H9 (cell line): ENCODE measurements at regions not wholly inside any gene's neighbourhood (a gene's known extent, or its start where the extent isn't known, plus 50 kb on each side); places are given as distances from the start of the nearest gene placed in this dataset.

Source experiments
- DNase-seq: peaks from one replicate; pipeline ENCODE4 v3.0.0-alpha.2; 2017
- H2AFZ ChIP-seq: one replicate; pipeline ENCODE4 v1.6.1; 2013; ENCODE audit warnings: mild to moderate bottlenecking, low read length, control low read depth, moderate library complexity
- H2AK5ac ChIP-seq: 2 replicates; pipeline ENCODE4 v1.6.1; 2013; ENCODE audit warnings: low read length, control low read depth, mixed read lengths; ENCODE audit not compliant: insufficient read length
- H2BK120ac ChIP-seq: one replicate; pipeline ENCODE4 v1.6.1; 2013; ENCODE audit warnings: low read depth, mild to moderate bottlenecking, low read length, control low read depth, inconsistent platforms; ENCODE audit not compliant: poor library complexity, severe bottlenecking
- H2BK12ac ChIP-seq: 2 replicates; pipeline ENCODE4 v1.6.1; 2013; ENCODE audit warnings: low read length, control low read depth, mixed read lengths, low read depth; ENCODE audit not compliant: insufficient read length
- H2BK15ac ChIP-seq: 2 replicates; pipeline ENCODE4 v1.6.1; 2013; ENCODE audit warnings: low read depth, low read length, control low read depth
- H2BK20ac ChIP-seq: one replicate; pipeline ENCODE4 v1.6.1; 2013; ENCODE audit warnings: low read depth, mild to moderate bottlenecking, low read length, control low read depth, inconsistent platforms; ENCODE audit not compliant: poor library complexity, severe bottlenecking
- H2BK5ac ChIP-seq: 2 replicates; pipeline ENCODE4 v1.6.1; 2013; ENCODE audit warnings: low read length, control low read depth, mixed read lengths; ENCODE audit not compliant: insufficient read length
- H3K14ac ChIP-seq: 2 replicates; pipeline ENCODE4 v1.6.1; 2013; ENCODE audit warnings: low read length, control low read depth; ENCODE audit not compliant: insufficient read depth
- H3K18ac ChIP-seq: 2 replicates; pipeline ENCODE4 v1.6.1; 2013; ENCODE audit warnings: low read depth, mild to moderate bottlenecking, mixed read lengths, low read length, control low read depth; ENCODE audit not compliant: insufficient read length
- H3K23ac ChIP-seq: 2 replicates; pipeline ENCODE4 v1.6.1; 2013; ENCODE audit warnings: low read length, control low read depth, mixed read lengths, low read depth; ENCODE audit not compliant: insufficient read length
- H3K23me2 ChIP-seq: 2 replicates; pipeline ENCODE4 v1.6.1; 2013; ENCODE audit warnings: low read depth, mild to moderate bottlenecking, mixed read lengths, low read length, control low read depth; ENCODE audit not compliant: insufficient read length, poor library complexity, severe bottlenecking
- H3K27ac ChIP-seq: 2 replicates; pipeline ENCODE4 v1.5.1; 2013; ENCODE audit warnings: low read length, control low read depth, mixed read lengths, low read depth; ENCODE audit not compliant: insufficient read length
- H3K27me3 ChIP-seq: 2 replicates; pipeline ENCODE4 v1.6.1; 2013; ENCODE audit warnings: low read length, control low read depth, inconsistent platforms; ENCODE audit not compliant: insufficient read depth
- H3K4ac ChIP-seq: 2 replicates; pipeline ENCODE4 v1.6.1; 2013; ENCODE audit warnings: low read depth, mild to moderate bottlenecking, control low read depth, inconsistent platforms, low read length, moderate library complexity
- H3K4me1 ChIP-seq: 2 replicates; pipeline ENCODE4 v1.6.1; 2013; ENCODE audit warnings: low read length, control low read depth, inconsistent platforms; ENCODE audit not compliant: insufficient read depth
- H3K4me2 ChIP-seq: 2 replicates; pipeline ENCODE4 v1.6.1; 2013; ENCODE audit warnings: low read length, control low read depth, mixed read lengths; ENCODE audit not compliant: insufficient read length, insufficient read depth
- H3K56ac ChIP-seq: 2 replicates; pipeline ENCODE4 v1.6.1; 2013; ENCODE audit warnings: low read depth, mild to moderate bottlenecking, mixed read lengths, low read length, control low read depth; ENCODE audit not compliant: insufficient read length
- H3K79me1 ChIP-seq: 2 replicates; pipeline ENCODE4 v1.6.1; 2013; ENCODE audit warnings: low read depth, mild to moderate bottlenecking, moderate library complexity, low read length, control low read depth, inconsistent platforms; ENCODE audit not compliant: insufficient read depth, poor library complexity, severe bottlenecking
- H3K79me2 ChIP-seq: 2 replicates; pipeline ENCODE4 v1.6.1; 2013; ENCODE audit warnings: low read length, control low read depth, inconsistent platforms; ENCODE audit not compliant: insufficient read depth
- H3K9ac ChIP-seq: 2 replicates; pipeline ENCODE4 v1.6.1; 2013; ENCODE audit warnings: low read length, control low read depth, mixed read lengths; ENCODE audit not compliant: insufficient read length; ENCODE audit errors: extremely low read depth
- H3K9me3 ChIP-seq: one replicate; pipeline ENCODE4 v1.6.1; 2013; ENCODE audit warnings: low read depth, low read length, inconsistent platforms; ENCODE audit not compliant: control insufficient read depth
- H3T11ph ChIP-seq: one replicate; pipeline ENCODE4 v1.6.1; 2013; ENCODE audit warnings: mild to moderate bottlenecking, low read length, control low read depth, inconsistent platforms
- H4K20me1 ChIP-seq: one replicate; pipeline ENCODE4 v1.6.1; 2013; ENCODE audit not compliant: control insufficient read depth, insufficient read length, insufficient read depth
- H4K5ac ChIP-seq: 2 replicates; pipeline ENCODE4 v1.6.1; 2013; ENCODE audit warnings: low read depth, mild to moderate bottlenecking, mixed read lengths, low read length, control low read depth; ENCODE audit not compliant: insufficient read length
- H4K8ac ChIP-seq: replicated peaks from 2 replicates; pipeline ENCODE4 v1.6.1; 2013; ENCODE audit warnings: low read length, control low read depth, mixed read lengths, low read depth; ENCODE audit not compliant: insufficient read length
- H4K91ac ChIP-seq: 2 replicates; pipeline ENCODE4 v1.6.1; 2013; ENCODE audit warnings: low read depth, mild to moderate bottlenecking, moderate library complexity, mixed read lengths, low read length, control low read depth; ENCODE audit not compliant: insufficient read length
- H3K27ac Mint-ChIP-seq, 3 experiments: 2 replicates in 2 of 3; 3 replicates in 1 of 3; pipeline ENCODE4 v1.8.0; 2020 to 2021; ENCODE audit warnings: mixed read lengths in 3 of 3, mild to moderate bottlenecking in 1 of 3, moderate library complexity in 1 of 3
- H3K27me3 Mint-ChIP-seq: 2 replicates; pipeline ENCODE4 v1.8.0; 2021; ENCODE audit warnings: low read depth, mild to moderate bottlenecking, moderate library complexity, mixed read lengths
- H3K36me3 Mint-ChIP-seq, 3 experiments: 2 replicates in 2 of 3; 3 replicates in 1 of 3; pipeline ENCODE4 v1.8.0; 2020 to 2021; ENCODE audit warnings: low read depth in 3 of 3, mixed read lengths in 3 of 3; ENCODE audit not compliant: insufficient read depth in 1 of 3
- H3K4me1 Mint-ChIP-seq, 2 experiments: 2 replicates each; pipeline ENCODE4 v1.8.0; 2020; ENCODE audit warnings: mixed read lengths in 2 of 2
- H3K4me3 Mint-ChIP-seq, 2 experiments: 2 replicates in 1 of 2; 3 replicates in 1 of 2; pipeline ENCODE4 v1.8.0; 2020 to 2021; ENCODE audit warnings: mild to moderate bottlenecking in 2 of 2, mixed read lengths in 2 of 2, moderate library complexity in 1 of 2
- H3K9me3 Mint-ChIP-seq, 2 experiments: 2 replicates in 1 of 2; 3 replicates in 1 of 2; pipeline ENCODE4 v1.8.0; 2020; ENCODE audit warnings: mild to moderate bottlenecking in 2 of 2, mixed read lengths in 2 of 2, moderate library complexity in 1 of 2
- WGBS: extraction: QIAGEN DNeasy Blood & Tissue Kit; methylation state at CpG from one replicate; pipeline ENCODE4 v1.1.7; 2013; ENCODE audit warnings: missing lambda C conversion rate, low lambda C conversion rate, mixed read lengths; ENCODE audit not compliant: insufficient read length; ENCODE audit errors: extremely low coverage; 5-methylcytosine and 5-hydroxymethylcytosine counted together
- TF ChIP-seq, protein P1 (sequence below): fragments of 200-600 bp; sonication (generic); conservative IDR thresholded peaks from 3 replicates; pipeline ENCODE4 v1.8.0; 2021; ENCODE audit warnings: antibody characterized with exemption, mild to moderate bottlenecking

DNA sequence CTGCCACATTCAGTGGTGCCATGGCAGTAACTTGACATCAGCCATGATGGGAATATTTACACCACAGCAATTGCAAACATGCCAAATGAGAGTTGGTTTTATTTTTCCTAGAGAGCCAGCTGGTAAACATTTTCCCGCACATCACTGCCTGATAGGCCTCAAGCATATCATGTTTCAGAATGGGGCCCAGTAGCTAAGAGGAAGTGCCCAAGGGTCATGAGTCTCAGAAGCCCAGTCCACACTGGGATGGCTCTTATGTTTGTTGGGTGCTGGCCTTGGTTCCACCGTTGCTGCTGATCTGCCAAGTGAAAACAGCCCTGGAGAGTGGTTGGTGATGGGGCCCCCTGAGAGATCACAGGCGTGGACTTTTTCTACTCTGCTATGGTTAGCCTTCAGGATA is 64.3 kb upstream of the NAV2 start:
- Histone ChIP-seq H3K4me1 (no peaks in the 10 kb centered on the region), H3K79me2 (no peaks in the 10 kb centered on the region), H3K9ac (no peak overlapping the region), H2BK15ac (no peak overlapping the region), H3K79me1 (no peaks in the 10 kb centered on the region), H2BK5ac (no peak overlapping the region), H2AFZ (no peak overlapping the region), H2BK120ac (no peak overlapping the region), H3K23ac (no peak overlapping the region), H3K23me2 (no peaks in the 10 kb centered on the region), H4K8ac (no peak overlapping the region), H3K14ac (no peak overlapping the region), H3K56ac (no peak overlapping the region), H3K27me3 (no peaks in the 10 kb centered on the region), H3K4ac (no peak overlapping the region), H2BK20ac (no peak overlapping the region), H3K9me3 (no peaks in the 10 kb centered on the region), H3K27ac (no peak overlapping the region), H2BK12ac (no peak overlapping the region), H4K20me1 (no peaks in the 10 kb centered on the region), H4K91ac (no peak overlapping the region), H3K4me2 (no peak overlapping the region), H2AK5ac (no peak overlapping the region), H4K5ac (no peak overlapping the region), H3T11ph (no peak overlapping the region), H3K18ac (no peak overlapping the region)
- no peak overlapping the region for H3K27ac Mint-ChIP-seq
- no peaks in the 10 kb centered on the region for H3K4me1 Mint-ChIP-seq
- no peak for DNase-seq
- no peak overlapping the region for H3K4me3 Mint-ChIP-seq
- H3K27me3 Mint-ChIP-seq, result peaks cover 3% of the 10 kb centered on the region; the same call in 1 of the 2 replicates
- H3K9me3 Mint-ChIP-seq, result no peaks in the 10 kb centered on the region
- TF ChIP-seq, protein P1, sequence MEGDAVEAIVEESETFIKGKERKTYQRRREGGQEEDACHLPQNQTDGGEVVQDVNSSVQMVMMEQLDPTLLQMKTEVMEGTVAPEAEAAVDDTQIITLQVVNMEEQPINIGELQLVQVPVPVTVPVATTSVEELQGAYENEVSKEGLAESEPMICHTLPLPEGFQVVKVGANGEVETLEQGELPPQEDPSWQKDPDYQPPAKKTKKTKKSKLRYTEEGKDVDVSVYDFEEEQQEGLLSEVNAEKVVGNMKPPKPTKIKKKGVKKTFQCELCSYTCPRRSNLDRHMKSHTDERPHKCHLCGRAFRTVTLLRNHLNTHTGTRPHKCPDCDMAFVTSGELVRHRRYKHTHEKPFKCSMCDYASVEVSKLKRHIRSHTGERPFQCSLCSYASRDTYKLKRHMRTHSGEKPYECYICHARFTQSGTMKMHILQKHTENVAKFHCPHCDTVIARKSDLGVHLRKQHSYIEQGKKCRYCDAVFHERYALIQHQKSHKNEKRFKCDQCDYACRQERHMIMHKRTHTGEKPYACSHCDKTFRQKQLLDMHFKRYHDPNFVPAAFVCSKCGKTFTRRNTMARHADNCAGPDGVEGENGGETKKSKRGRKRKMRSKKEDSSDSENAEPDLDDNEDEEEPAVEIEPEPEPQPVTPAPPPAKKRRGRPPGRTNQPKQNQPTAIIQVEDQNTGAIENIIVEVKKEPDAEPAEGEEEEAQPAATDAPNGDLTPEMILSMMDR, result no peak
- no CpG with 5 or more reads among the region's 3 CpGs for WGBS
- H3K36me3 Mint-ChIP-seq, result no peaks in the 10 kb centered on the region
